AG20443 (cell line): ENCODE measurements at regions not wholly inside any gene's neighbourhood (a gene's known extent, or its start where the extent isn't known, plus 50 kb on each side); places are given as distances from the start of the nearest gene placed in this dataset.
"Not testable (repeated sequence)": the region's sequence is repeated elsewhere in the genome, so short reads cannot be mapped to it uniquely, and the experiment has no call there.

Experiments
- DNase-seq: peaks from one replicate; pipeline ENCODE4 v3.0.0; 2012; ENCODE audit warnings: low spot score, mixed read lengths

DNA sequence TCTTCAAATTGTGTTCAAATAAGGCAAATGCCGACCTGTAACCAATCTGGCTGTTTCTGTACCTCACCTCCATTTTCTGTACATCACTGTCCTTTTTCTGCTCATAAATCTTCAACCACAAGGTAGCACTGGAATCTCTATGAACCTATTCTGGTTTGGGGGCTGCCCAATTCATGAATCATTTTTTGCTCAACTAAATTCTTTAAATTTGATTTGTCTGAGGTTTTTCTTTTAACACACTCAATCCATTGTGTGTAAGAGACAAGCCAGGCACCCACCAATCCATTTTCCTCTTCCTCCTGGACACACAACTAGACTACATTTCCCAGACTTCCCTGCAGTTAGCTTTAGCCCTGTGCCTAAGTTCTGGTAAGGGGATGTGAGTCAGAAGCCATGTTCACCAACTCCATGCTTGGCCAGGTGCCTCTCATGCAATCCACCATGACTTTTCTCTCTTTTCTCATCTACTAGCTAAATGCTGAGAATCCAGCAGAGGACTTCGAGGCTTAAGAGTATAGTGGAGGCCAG lies 193.2 kb upstream of the KLF3 start:
- no peak for DNase-seq

GRCh38 chr4:38482696-38483095 lies 181.3 kb upstream of the KLF3 start:
- DNase-seq, result no peak

- not testable (repeated sequence) for DNase-seq
These were observed 180.4 kb upstream of the KLF3 start for GRCh38 chr4:38483628-38484027.

DNA sequence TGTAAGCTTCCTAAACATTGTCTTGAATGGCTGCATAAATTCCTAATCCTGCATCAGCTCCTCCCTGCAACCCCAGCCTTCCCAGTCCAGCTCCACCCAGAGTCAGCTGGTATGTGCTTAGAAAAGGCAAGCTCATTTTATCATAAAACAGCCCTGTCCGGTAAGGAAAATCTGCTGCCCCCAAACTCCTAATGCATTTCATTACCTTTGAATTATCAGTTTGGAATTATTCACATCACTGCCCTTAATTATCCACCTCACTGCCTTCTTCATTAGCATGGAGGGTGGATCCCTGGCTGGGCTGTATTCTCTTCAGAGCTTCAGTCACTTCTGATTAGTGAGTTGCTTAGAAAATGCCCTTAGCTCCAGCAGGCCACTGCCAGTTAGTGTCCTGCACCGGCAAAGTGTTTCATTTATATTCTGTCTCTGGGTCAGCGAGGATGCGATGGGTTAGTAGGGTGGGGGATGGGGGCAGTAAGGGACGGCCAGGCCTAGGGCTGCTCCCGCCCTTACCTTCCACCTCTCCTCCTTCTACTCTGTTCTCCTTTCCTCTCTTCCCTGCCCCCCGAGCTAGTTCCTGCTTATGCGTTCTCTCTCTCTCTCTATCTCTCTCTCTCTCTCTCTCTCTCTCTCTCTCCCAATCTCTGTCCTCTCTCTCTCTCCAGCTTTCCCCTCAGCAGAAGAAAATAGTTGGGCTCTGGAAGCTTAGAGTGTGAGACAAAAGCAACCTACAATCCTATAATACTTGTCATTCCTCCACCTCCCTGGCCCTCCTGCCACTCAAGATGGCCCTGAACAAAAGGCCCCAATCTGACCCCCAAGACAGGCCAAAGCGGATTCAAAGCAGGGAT lies 174.8 kb upstream of the KLF3 start:
- DNase-seq, result peak; percentile 43

- no peak for DNase-seq
These were observed 173.9 kb upstream of the KLF3 start for GRCh38 chr4:38489924-38490639.

DNA sequence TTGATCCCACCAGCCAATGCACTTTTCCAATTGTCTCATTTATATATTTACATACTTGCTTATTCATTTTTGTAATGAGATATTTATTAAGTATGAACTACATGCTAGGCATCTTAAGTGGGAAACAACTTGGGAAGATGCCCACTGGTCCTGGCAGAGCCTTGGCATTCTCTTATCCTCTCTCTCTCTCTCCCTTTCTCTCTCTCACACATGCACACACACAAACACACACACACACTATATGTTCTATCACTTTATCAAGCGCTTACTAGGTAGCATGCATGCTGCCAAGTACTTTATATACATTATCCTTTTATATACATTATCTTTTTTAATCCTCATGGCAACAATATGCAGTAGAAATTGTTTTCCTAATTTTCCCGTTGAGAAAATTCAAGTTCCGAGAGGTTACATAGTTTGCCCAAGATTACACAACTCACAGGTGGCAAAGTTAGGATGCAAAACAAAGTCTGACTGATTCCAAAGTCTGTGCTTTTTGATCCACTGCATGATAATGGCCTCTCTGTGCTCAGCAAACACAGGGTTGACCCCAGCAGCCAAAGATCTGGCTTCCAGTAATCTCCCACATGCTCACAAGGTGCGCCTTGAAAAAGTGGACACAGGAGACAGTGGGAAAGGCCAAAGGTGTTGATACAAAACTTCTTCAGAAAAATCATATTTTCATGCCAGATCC lies 173.1 kb upstream of the KLF3 start:
- DNase-seq, result no peak

DNA sequence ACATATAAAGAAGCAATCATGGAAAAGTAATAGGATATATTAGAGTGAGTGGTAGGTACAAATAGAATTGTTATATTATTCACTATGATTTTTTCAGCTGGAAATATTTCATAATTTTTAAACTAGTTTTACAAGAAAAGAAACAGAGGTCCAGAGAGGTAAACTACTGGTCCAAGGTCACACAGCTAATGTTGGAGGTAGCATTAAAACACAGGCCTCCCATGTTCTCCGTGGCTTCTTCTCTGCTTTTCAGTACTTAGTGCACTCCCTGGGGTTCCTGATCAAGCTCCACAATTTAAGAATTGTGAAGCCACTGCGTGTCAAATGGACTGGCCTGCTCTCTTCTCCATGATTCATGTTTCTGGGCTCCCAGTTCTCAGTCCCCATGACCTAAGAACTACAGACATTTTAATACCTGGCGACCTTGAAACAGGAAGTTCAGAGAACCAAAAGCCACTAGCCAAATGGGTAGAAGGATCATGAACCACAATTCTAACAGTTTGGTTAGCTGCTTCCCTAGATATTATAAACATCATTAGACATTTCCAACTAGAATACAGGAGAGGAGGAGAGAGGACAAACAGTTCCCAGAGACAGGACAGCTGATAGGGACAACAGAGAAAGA lies 172.0 kb upstream of the KLF3 start:
- DNase-seq, result no peak

DNA sequence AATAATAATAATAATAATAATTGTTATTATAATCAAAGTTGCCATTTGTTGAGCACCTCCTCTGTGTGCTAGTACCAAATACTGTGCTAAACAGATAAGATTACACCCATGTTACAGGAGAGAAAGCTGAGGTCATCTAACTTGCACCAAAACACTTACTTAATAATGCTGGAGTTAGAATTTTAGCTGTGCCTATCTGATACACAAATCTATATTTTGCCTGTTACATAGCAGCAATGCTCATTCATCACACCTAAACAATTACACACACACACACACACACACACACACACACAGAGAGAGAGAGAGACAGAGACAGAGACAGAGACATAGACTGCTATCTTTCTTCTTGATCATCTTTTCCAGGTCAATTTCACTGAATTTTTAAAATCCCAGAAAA lies 170.9 kb upstream of the KLF3 start:
- DNase-seq, result no peak

DNA sequence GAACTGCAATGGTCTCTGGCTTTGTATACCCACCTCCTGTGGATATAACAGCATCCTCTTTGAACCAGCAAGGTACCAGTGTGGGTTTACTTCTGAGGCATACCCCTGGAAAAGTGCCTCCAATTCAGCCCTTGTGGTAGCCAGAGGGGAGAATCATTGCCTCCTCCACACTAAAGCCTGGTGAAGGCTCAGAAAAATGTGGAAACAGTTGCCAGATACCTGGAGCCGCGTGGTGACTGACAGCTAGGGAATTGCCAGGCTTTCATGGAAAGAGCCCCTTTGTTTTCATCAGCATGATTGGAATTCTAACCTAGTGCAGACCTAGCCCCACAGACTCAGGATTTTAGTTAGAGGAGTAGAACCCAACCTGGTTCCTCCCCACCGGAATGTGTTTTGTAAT lies 168.6 kb upstream of the KLF3 start:
- DNase-seq, result no peak

- DNase-seq, result no peak
These were observed 166.9 kb upstream of the KLF3 start for GRCh38 chr4:38497121-38497520.

DNA sequence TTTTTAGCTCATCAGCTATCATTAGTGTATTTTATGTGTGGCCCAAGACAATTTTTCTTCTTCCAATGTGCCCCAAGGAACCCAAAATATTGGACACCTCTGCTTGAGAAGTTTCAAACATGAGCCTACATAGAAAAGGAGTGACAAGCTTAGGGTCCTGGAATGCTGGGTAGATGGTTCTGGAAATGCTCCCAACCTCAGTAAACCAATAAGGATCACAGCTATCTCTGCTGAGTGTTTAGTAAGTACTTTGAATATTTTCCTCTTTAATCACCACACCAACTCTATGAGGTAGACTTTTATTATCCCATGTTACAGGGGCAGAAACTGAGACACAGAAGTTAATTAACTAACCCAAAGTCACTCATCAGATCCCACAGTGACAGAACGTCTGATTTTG lies 164.9 kb upstream of the KLF3 start:
- no peak for DNase-seq

DNA sequence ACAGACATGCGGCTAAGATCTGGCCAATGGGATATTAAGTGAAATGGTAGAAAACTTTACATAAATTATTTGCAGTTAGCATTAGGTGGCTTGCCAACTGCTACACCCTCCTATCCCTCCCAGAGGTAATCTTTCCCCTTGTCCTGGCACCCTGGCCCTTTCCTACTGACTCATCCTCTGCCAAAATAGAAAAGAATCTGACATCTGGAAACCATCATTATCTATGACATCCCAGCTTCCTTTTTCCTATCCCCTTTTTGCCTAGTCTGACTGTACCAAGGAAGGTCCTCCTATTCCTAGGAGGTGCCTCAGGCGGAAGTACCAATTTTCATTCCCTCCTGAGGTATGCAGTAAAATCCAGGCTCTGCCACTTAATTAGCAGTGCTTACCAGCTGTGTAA lies 163.6 kb upstream of the KLF3 start:
- no peak for DNase-seq

DNA sequence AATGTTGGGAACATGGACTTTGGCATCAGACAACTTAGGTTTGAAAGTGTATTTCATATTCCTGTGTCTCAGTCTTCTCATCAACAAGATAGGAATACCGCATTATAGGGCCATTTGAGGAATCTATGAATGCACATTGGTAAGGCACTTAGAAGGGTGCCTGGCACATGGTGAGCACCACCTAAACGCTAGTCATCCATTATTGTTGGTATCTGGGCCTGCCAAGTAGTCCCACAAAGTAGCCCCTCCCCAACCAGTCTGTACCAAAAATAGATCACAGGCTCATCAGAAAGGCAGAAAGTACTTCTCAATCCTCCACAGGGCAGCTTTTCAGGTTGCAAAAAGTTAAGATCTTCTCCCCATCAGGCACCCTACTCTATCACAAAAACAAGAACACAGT lies 162.3 kb upstream of the KLF3 start:
- DNase-seq, result no peak

GRCh38 chr4:38503689-38504395 lies 160.2 kb upstream of the KLF3 start:
- no peak for DNase-seq

DNA sequence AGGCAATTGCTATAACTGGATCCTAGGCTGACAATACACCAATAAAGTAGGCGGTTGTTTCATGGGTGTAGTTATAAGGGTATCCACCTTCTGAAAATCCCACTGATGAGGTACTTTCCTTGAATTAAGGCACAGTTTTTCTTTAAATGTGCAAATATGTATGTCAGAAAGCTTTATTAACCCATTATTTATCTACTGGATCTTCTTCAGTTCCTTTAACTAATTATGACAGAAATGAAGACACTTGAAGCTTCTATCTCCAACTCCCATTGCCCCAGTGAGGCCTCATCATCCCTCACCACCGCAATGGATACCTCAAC lies 159.6 kb upstream of the KLF3 start:
- DNase-seq, result no peak

DNA sequence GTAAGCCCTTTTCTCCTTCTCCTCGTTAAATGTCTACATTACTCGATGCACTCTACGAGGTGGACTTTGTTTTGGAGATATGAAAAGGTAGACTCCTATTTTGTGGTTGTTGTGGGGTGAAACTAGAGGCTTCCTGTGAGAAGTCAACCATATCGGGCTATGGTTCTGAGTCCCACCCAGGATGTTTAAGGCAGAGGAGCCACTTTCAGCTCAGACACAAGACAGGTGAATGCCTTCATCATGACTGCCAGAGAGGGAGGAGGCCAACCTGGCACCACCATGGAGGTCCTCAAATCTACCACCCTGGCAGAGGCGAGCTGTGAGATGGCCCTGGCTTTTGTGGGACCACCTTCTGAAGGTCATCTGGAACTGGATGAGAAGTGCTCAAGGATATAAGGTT lies 154.4 kb upstream of the KLF3 start:
- no peak for DNase-seq

DNA sequence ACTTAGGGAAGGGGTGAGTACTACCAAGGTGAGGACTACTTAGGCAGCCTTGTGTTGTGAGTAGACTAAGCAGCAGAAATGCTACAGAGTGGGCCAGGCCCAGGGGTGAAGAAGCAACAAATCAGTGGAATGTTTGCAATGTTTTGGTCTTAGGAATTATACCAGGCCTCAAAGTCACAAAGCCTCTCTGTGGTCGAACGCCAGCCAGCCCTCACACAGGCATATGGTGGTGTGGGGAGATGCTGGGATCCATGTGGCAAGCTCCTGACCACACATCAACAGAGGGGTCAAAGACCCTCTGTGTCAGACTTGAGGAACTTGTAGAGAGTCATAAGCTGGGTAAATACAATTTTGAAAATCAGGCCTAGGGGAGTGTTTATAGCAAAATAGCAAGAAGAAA lies 153.8 kb upstream of the KLF3 start:
- DNase-seq, result no peak

DNA sequence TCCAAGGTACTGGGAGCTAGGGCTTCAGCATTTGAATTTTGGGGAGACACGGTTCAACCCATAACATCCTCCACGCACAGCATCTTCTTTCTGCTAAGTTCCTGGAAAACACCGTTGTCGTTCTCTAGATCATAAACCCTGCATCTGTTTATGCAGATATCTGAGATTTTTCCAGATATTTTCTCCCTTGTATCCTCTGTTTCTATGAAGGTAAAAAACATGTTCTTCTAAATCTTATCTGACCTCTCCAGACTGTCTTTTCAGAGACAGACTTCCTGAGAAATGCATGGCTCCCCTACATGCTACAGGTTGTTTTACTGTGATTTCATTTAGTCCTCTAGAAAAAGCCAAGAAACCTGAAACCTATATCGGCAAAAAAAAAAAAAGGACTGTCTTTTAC lies 152.3 kb upstream of the KLF3 start:
- no peak for DNase-seq

DNA sequence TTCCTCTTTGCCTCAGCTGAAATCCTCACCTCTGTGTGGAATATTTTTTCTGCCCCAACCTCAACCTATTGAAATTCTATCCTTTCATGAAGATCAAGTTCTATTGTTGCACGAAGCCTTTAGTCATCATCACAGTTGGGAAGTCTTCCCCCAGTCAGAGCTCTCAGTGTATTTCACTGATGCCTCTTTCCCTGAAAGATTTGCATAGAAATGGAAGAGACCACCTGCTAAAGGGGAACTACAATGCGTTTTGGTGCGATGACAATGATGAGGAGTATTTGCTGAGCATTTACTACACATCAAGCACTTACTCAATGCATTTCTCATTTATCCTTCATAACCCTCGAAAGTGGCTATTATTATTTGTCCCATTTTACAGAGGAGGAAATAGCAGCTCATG lies 151.2 kb upstream of the KLF3 start:
- no peak for DNase-seq

DNA sequence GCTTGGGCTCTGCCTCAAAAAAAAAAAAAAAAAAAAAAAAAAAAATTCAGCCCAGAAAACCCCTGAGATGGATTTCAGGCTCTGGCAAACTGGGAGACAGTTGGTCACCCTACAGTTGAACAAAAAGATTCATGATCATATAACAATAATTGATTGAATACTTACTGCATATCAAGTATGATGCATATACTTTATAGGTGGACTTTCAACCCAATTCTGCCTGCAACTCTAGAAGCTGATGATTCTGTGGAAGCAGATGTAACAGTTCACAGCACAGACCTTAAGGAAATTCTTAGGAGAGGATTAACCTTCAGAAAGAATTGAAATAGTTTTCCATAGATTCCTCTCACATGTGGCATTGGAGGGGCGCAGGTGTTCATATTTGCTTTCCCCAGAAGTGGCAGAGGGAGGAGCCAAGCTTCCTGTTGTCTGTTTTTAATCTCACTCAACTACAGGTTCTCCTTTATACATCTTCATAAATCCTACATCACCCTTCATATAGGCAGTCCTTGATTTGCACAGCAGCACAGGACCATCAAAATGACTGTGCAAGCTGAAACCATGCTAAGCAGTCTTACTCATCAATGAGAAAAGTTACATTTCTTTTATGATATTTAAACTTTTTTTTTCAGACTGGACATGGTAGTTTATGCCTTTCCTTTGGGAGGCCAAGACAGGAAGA lies 149.4 kb upstream of the KLF3 start:
- DNase-seq, result no peak

DNA sequence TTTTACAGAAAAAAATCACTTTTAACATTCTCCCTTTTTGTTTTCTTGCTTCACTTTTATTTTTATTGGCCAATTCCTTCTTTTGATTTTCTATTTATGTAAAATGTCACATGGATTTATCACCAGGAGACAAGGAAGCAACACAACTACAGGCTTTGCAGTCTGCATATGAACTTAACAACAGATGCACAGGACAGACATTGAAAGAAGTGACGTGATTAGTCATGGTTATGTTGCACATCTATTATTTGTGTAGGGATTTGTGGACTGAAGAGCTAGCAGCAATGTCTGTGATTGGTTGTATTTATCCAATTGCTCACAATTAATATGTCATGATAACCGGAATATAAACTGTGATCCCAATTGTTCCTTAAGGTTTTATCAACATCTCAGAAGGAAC lies 147.8 kb upstream of the KLF3 start:
- DNase-seq, result no peak
